HG03521 (cell line): ENCODE measurements at regions not wholly inside any gene's neighbourhood (a gene's known extent, or its start where the extent isn't known, plus 50 kb on each side); places are given as distances from the start of the nearest gene placed in this dataset.
"Not testable (repeated sequence)": the region's sequence is repeated elsewhere in the genome, so short reads cannot be mapped to it uniquely, and the experiment has no call there.

Experiments
- ATAC-seq: cut with Tn5 transposase; IDR thresholded peaks from one replicate; pipeline ENCODE4 v1.9.1; 2021; ENCODE audit warnings: mild to moderate bottlenecking, moderate library complexity; ENCODE audit not compliant: unreplicated experiment

GRCh38 chr2:16374671-16375070 is 291.0 kb downstream of the CYRIA start:
- ATAC-seq = no peak

- no peak for ATAC-seq
These were observed 292.3 kb downstream of the CYRIA start for GRCh38 chr2:16373341-16373740.

GRCh38 chr2:16371751-16372150 is 293.9 kb downstream of the CYRIA start:
- ATAC-seq = no peak

- no peak for ATAC-seq
These were observed 296.7 kb downstream of the CYRIA start for GRCh38 chr2:16368951-16369350.

- ATAC-seq = no peak
These were observed 297.3 kb downstream of the CYRIA start for GRCh38 chr2:16368328-16368727.

GRCh38 chr2:16365366-16365765 is 300.3 kb downstream of the CYRIA start:
- ATAC-seq = no peak

- ATAC-seq = no peak
These were observed 302.1 kb downstream of the CYRIA start for GRCh38 chr2:16363581-16363980.

- ATAC-seq = no peak
These were observed 303.0 kb downstream of the CYRIA start for GRCh38 chr2:16362611-16363010.

- no peak for ATAC-seq
These were observed 304.2 kb downstream of the CYRIA start for GRCh38 chr2:16361261-16361995.

GRCh38 chr2:16359961-16360360 is 305.7 kb downstream of the CYRIA start:
- no peak for ATAC-seq

GRCh38 chr2:16357188-16357587 is 308.4 kb downstream of the CYRIA start:
- ATAC-seq = no peak

GRCh38 chr2:16351541-16351940 is 314.1 kb downstream of the CYRIA start:
- no peak for ATAC-seq

GRCh38 chr2:16351137-16351536 is 314.5 kb downstream of the CYRIA start:
- ATAC-seq = no peak

GRCh38 chr2:16350211-16350610 is 315.4 kb downstream of the CYRIA start:
- ATAC-seq = no peak

GRCh38 chr2:16349811-16350210 is 315.8 kb downstream of the CYRIA start:
- ATAC-seq = no peak

- no peak for ATAC-seq
These were observed 316.7 kb downstream of the CYRIA start for GRCh38 chr2:16348821-16349515.

- no peak for ATAC-seq
These were observed 319.0 kb downstream of the CYRIA start for GRCh38 chr2:16346671-16347070.

- ATAC-seq = not testable (repeated sequence)
These were observed 320.4 kb downstream of the CYRIA start for GRCh38 chr2:16345231-16345630.

- no peak for ATAC-seq
These were observed 326.4 kb downstream of the CYRIA start for GRCh38 chr2:16339206-16339605.

GRCh38 chr2:16338026-16338425 is 327.6 kb downstream of the CYRIA start:
- ATAC-seq = no peak

- no peak for ATAC-seq
These were observed 328.7 kb downstream of the CYRIA start for GRCh38 chr2:16336916-16337315.

- ATAC-seq = no peak
These were observed 329.1 kb downstream of the CYRIA start for GRCh38 chr2:16336491-16336890.
